HepG2 (cell line): ENCODE measurements at regions not wholly inside any gene's neighbourhood (a gene's known extent, or its start where the extent isn't known, plus 50 kb on each side); places are given as distances from the start of the nearest gene placed in this dataset.
"Not testable (repeated sequence)": the region's sequence is repeated elsewhere in the genome, so short reads cannot be mapped to it uniquely, and the experiment has no call there.

Experiments used
- ATAC-seq: fragments of 200-7000 bp; cut with Tn5 transposase; 3 replicates; pipeline ENCODE4 v1.9.1; 2020; ENCODE audit warnings: mild to moderate bottlenecking, moderate library complexity
- BruUV-seq: library from RNA; stranded (reverse); fragments of 400-500 nt; replicated peaks from 2 replicates; lab custom pipeline; 2021; lab: Mats Ljungman, UMichigan
- CTCF ChIA-PET: fragments of 300-600 bp; formaldehyde crosslinking; extraction: SDS; loops from one replicate; lab custom pipeline; 2021; ENCODE audit warnings: low total read pairs, inconsistent platforms, low intra/inter-chr PET ratio; lab: Yijun Ruan, JAX
- POLR2A ChIA-PET: fragments of 350-600 bp; sonication (Branson Sonifier 250); formaldehyde crosslinking; loops from one replicate; lab custom pipeline; 2020; ENCODE audit warnings: antibody characterized with exemption, inconsistent platforms; lab: Yijun Ruan, JAX
- DNase-seq: peaks from one replicate; pipeline ENCODE4 v3.0.0-alpha.2; 2015; ENCODE audit warnings: low spot score
- FAIRE-seq: peaks from 3 replicates; lab custom pipeline; 2011; peaks lifted over from hg19 to GRCh38; lab: Jason Lieb, UNC
- H2AFZ ChIP-seq: one replicate; pipeline ENCODE4 v1.6.1; 2011; ENCODE audit warnings: low read length, inconsistent platforms
- H3K27ac ChIP-seq: fragments of 300-600 bp; 3 replicates; pipeline ENCODE4 v1.8.0; 2011; ENCODE audit warnings: mixed run types, mild to moderate bottlenecking, mixed read lengths, low read length, inconsistent platforms; ENCODE audit not compliant: insufficient read depth; ENCODE audit errors: extremely low read length
- H3K27me3 ChIP-seq, 2 experiments: fragments of 200-600 bp in 1 of 2; 2 replicates in 1 of 2; 3 replicates in 1 of 2; pipeline versions ENCODE4 v1.6.0 to v1.8.0; 2011; ENCODE audit warnings: low read length in 2 of 2, mild to moderate bottlenecking in 2 of 2, moderate library complexity in 2 of 2, inconsistent platforms in 1 of 2; ENCODE audit not compliant: insufficient read depth in 2 of 2, control insufficient read depth in 1 of 2
- H3K36me3 ChIP-seq, 2 experiments: fragments of 200-600 bp in 1 of 2; replicated peaks in 1 of 2; 2 replicates in 1 of 2; 3 replicates in 1 of 2; pipeline versions ENCODE4 v1.5.1 to v1.8.0; 2011; ENCODE audit warnings: low read length in 2 of 2, inconsistent platforms in 1 of 2; ENCODE audit not compliant: insufficient read depth in 2 of 2, control insufficient read depth in 1 of 2
- H3K4me1 ChIP-seq: 2 replicates; pipeline ENCODE4 v1.5.1; 2012; ENCODE audit warnings: low read length, inconsistent platforms; ENCODE audit not compliant: insufficient read depth
- H3K4me2 ChIP-seq: 2 replicates; pipeline ENCODE4 v1.6.0; 2011; ENCODE audit warnings: low read depth, low read length, inconsistent platforms
- H3K4me3 ChIP-seq, 3 experiments: fragments of 200-600 bp in 1 of 3; sonication (generic), shearing (Covaris generic) in 1 of 3; replicated peaks in 1 of 3; 2 replicates each; pipeline ENCODE4 v1.5.1; 2011 to 2016; ENCODE audit warnings: low read length in 3 of 3, inconsistent platforms in 2 of 3, low read depth in 2 of 3, mild to moderate bottlenecking in 2 of 3, control low read depth in 1 of 3, mixed read lengths in 1 of 3; ENCODE audit not compliant: insufficient read depth in 1 of 3
- H3K79me2 ChIP-seq: one replicate; pipeline ENCODE4 v1.6.1; 2011; ENCODE audit warnings: low read length, inconsistent platforms; ENCODE audit not compliant: insufficient read depth
- H3K9ac ChIP-seq: 2 replicates; pipeline ENCODE4 v1.6.0; 2011; ENCODE audit warnings: mild to moderate bottlenecking, low read depth, low read length, inconsistent platforms; ENCODE audit not compliant: insufficient read depth
- H3K9me3 ChIP-seq: 2 replicates; pipeline ENCODE4 v1.5.1; 2012; ENCODE audit warnings: mild to moderate bottlenecking, low read length
- H4K20me1 ChIP-seq: 2 replicates; pipeline ENCODE4 v1.6.0; 2011; ENCODE audit warnings: inconsistent platforms, mild to moderate bottlenecking, low read length, moderate library complexity; ENCODE audit not compliant: insufficient read depth
- KMT2B ChIP-seq: IDR thresholded peaks from 2 replicates; pipeline ENCODE4 v1.6.1; 2016; ENCODE audit warnings: missing genetic modification reagents, missing compliant biosample characterization
- MLXIP ChIP-seq: sonication (generic); formaldehyde crosslinking; IDR thresholded peaks from 2 replicates; pipeline ENCODE4 v1.9.0; 2021; ENCODE audit warnings: missing genetic modification reagents, borderline replicate concordance
- PPARG ChIP-seq: conservative IDR thresholded peaks from 2 replicates; pipeline ENCODE4 v1.6.1; 2016; ENCODE audit warnings: missing biosample characterization, missing genetic modification reagents
- TFE3 ChIP-seq: IDR thresholded peaks from 2 replicates; pipeline ENCODE4 v1.6.1; 2016
- ZNF546 ChIP-seq: sonication (generic); formaldehyde crosslinking; conservative IDR thresholded peaks from 2 replicates; pipeline ENCODE4 v1.8.1; 2023; ENCODE audit warnings: mild to moderate bottlenecking, missing genetic modification reagents
- WGBS: methylation state at CpG from one replicate; pipeline ENCODE4 v1.1.6; 2017; ENCODE audit warnings: low lambda C conversion rate; 5-methylcytosine and 5-hydroxymethylcytosine counted together
- in situ Hi-C: cut with HindIII; loops from 2 replicates; pipeline ENCODE4 v1.10.0; 2017; ENCODE audit warnings: low pct_unique_long_range_greater_than_20kb; ENCODE audit not compliant: extremely low pct_ligation_motif_present
- intact Hi-C: fragments of 100-400 bp; cut with micrococcal nuclease; formaldehyde crosslinking; loops from one replicate; pipeline ENCODE4 v1.10.0; 2022; ENCODE audit not compliant: unreplicated experiment

GRCh38 chr2:66632882-66633281, 198.0 kb downstream of the MEIS1 start:
- H3K9ac ChIP-seq, CTCF ChIA-PET, in situ Hi-C loops, H4K20me1 ChIP-seq, H3K27me3 ChIP-seq, H3K36me3 ChIP-seq, H3K9me3 ChIP-seq, ATAC-seq, DNase-seq, intact Hi-C loops, FAIRE-seq, H3K4me2 ChIP-seq, H3K27ac ChIP-seq, H2AFZ ChIP-seq, H3K4me1 ChIP-seq, BruUV-seq, H3K79me2 ChIP-seq, H3K4me3 ChIP-seq, POLR2A ChIA-PET: not testable (repeated sequence)
- WGBS, result 82% methylated on average over 19 of the region's 19 CpGs

- Histone ChIP-seq H3K4me1 (no peaks in the 10 kb centered on the region), H4K20me1 (no peaks in the 10 kb centered on the region), H3K36me3 (no peaks in the 10 kb centered on the region), H3K9ac (no peak overlapping the region), H3K79me2 (no peaks in the 10 kb centered on the region), H3K9me3 (peaks cover 4% of the 10 kb centered on the region; the same call in 1 of the 2 replicates), H2AFZ (no peak overlapping the region), H3K27me3 (no peaks in the 10 kb centered on the region), H3K27ac (no peak overlapping the region), H3K4me2 (no peak overlapping the region), H3K4me3 (no peak overlapping the region)
- ChIA-PET CTCF (no interaction called here), POLR2A (no interaction called here)
- in situ Hi-C loops, result no loop called here
- 10% methylated on average over 3 of the region's 3 CpGs for WGBS
- intact Hi-C loops, result no loop called here
- no peak for TF ChIP-seq MLXIP
- TF ChIP-seq KMT2B, result no peak
- no peak for TF ChIP-seq ZNF546
- no peak for TF ChIP-seq PPARG (CRISPR knock-in tag)
- no peak for TF ChIP-seq TFE3 (CRISPR knock-in tag)
- DNase-seq, result no peak
- FAIRE-seq, result no peak
- no peak for ATAC-seq
- BruUV-seq, result no TSS peak
Measured at GRCh38 chr2:66633631-66634030, 198.7 kb downstream of the MEIS1 start.
